Cardiac fibroblast (primary cell): ENCODE measurements at regions not wholly inside any gene's neighbourhood (a gene's known extent, or its start where the extent isn't known, plus 50 kb on each side); places are given as distances from the start of the nearest gene placed in this dataset.
"Not testable (repeated sequence)": the region's sequence is repeated elsewhere in the genome, so short reads cannot be mapped to it uniquely, and the experiment has no call there.

ENCODE experiments used
- DNase-seq, 2 donors: peaks; one replicate each; pipeline versions ENCODE4 v3.0.0 to v3.0.0-alpha.2; 2010; ENCODE audit warnings: low read depth in 2 of 2
- H3K4me3 ChIP-seq, 2 donors: replicated peaks in 1 of 2; 1 replicate in 1 of 2; 2 replicates in 1 of 2; pipeline ENCODE4 v1.5.1; 2011; ENCODE audit warnings: low read depth in 2 of 2, low read length in 2 of 2, mild to moderate bottlenecking in 2 of 2, moderate library complexity in 1 of 2
- TF ChIP-seq, protein P1 (sequence below): IDR thresholded peaks from one replicate; pipeline ENCODE4 v1.5.1; 2011; ENCODE audit warnings: low read depth, mild to moderate bottlenecking, low read length, inconsistent platforms

DNA sequence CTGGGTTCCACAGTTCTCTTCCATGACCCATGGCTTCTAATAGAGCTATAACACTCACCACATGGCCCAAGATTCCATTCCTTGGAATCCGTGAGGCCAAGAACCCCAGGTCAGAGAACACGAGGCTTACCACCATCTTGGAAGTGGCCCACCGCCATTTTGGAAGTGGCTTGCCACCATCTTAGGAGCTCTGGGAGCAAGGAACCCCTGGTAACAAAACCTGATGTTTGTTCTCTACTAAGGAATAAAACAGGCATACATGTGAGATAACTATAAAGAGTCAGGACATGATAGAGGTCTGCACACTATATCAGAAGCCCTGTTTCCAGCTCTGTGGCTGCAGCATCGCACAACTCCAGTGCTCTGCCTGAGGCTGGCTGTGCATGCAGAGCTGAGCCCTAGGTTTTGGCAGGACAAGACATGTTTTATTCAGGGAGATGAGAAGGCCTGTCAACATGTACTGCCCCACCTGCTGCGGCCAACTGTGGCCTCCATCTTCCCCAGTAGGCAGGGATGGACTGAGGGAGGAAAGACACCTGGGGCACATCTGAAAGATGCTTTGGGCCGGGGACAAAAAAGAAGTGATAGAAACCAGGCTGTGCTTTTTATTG is 344.9 kb downstream of the DAD1 start:
- H3K4me3 ChIP-seq: no peak overlapping the region
- no peak for DNase-seq
- TF ChIP-seq, protein P1, sequence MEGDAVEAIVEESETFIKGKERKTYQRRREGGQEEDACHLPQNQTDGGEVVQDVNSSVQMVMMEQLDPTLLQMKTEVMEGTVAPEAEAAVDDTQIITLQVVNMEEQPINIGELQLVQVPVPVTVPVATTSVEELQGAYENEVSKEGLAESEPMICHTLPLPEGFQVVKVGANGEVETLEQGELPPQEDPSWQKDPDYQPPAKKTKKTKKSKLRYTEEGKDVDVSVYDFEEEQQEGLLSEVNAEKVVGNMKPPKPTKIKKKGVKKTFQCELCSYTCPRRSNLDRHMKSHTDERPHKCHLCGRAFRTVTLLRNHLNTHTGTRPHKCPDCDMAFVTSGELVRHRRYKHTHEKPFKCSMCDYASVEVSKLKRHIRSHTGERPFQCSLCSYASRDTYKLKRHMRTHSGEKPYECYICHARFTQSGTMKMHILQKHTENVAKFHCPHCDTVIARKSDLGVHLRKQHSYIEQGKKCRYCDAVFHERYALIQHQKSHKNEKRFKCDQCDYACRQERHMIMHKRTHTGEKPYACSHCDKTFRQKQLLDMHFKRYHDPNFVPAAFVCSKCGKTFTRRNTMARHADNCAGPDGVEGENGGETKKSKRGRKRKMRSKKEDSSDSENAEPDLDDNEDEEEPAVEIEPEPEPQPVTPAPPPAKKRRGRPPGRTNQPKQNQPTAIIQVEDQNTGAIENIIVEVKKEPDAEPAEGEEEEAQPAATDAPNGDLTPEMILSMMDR: no peak

GRCh38 chr14:22238320-22238719 is 350.7 kb downstream of the DAD1 start:
- not testable (repeated sequence) for DNase-seq, H3K4me3 ChIP-seq

GRCh38 chr14:22233377-22233776 is 355.6 kb downstream of the DAD1 start:
- TF ChIP-seq, protein P1: no peak
- no peak overlapping the region for H3K4me3 ChIP-seq
- no peak for DNase-seq

- DNase-seq: no peak
- H3K4me3 ChIP-seq: no peak overlapping the region
- TF ChIP-seq, protein P1: no peak
These were observed 356.1 kb downstream of the DAD1 start for GRCh38 chr14:22232933-22233332.

DNA sequence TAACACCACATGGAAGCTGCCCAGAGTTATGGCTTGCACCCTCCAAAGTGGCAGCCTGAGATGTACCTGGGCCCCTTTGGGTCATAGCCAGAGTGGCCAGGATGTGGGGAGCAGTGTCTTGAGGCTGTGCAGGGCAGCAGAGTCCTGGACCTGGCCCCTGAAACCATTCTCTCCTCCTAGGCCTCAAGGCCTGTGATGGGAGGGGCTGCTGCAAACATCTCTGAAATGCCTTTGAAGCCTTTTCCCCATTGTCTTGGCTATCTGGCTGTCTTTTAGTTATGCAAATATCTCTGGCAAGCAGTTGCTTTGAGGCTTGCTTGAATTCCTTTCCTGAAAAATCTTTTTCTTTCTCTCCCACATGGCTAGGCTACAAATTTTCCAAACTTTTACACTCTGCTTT is 356.5 kb downstream of the DAD1 start:
- no peak for DNase-seq
- TF ChIP-seq, protein P1: no peak

GRCh38 chr14:22231018-22231417 is 358.0 kb downstream of the DAD1 start:
- TF ChIP-seq, protein P1: no peak
- no peak overlapping the region for H3K4me3 ChIP-seq
- no peak for DNase-seq

More for the DNA sequence above, 356.5 kb downstream of the DAD1 start:
- no peak overlapping the region for H3K4me3 ChIP-seq

DNA sequence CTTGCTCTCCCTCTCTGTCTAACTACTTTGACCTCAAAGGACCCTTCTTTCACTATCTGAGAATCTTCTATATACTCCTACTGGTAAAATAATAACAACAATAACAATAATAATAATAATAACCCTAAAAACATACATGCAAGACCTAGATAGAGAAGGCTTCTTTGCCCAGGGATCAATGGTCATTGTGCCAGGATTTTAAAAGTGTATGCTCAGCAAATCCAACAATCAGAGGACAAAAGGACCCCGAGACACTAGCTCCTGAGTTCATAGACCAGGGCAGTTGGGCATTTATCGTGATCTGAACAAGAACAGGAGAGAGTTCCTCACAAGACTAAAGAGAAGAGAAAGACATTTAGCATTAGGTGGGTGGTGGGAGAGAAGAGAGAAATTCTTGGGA is 358.5 kb downstream of the DAD1 start:
- DNase-seq: no peak
- H3K4me3 ChIP-seq: no peak overlapping the region
- TF ChIP-seq, protein P1: no peak
